ENCODE measurements at regions not wholly inside any gene's neighbourhood (a gene's known extent, or its start where the extent isn't known, plus 50 kb on each side); places are given as distances from the start of the nearest gene placed in this dataset.

GRCh38 chr12:90404071-90404470 is 550.9 kb downstream of the CCER1 start:
- DNase-seq, result no peak

DNA sequence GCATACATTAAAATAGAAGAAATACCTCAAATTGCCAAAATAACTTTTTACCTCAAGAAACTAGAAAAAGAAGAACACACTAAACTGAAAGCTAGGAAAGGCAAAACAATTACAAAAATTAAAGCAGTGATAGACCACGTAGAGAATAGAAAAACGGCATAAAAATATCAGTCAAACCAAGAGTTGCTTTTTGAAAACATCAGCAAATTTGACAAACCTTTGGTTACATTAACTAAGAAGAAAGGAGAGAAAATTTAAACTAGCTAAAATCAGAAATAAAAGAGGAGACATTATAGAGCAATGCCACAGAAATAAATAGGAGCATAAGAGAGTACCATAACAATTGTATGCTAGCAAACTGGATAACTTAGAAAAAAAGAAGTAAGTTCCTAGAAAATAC is 553.8 kb downstream of the CCER1 start:
- no peak for DNase-seq

GRCh38 chr12:90399357-90399756 is 555.6 kb downstream of the CCER1 start:
- no peak for DNase-seq

GRCh38 chr12:90398285-90398836 is 556.6 kb downstream of the CCER1 start:
- no peak for DNase-seq

- no peak for DNase-seq
Measured at GRCh38 chr12:90396556-90396955, 558.4 kb downstream of the CCER1 start.

GRCh38 chr12:90393652-90394051 is 561.3 kb downstream of the CCER1 start:
- DNase-seq, result no peak

DNA sequence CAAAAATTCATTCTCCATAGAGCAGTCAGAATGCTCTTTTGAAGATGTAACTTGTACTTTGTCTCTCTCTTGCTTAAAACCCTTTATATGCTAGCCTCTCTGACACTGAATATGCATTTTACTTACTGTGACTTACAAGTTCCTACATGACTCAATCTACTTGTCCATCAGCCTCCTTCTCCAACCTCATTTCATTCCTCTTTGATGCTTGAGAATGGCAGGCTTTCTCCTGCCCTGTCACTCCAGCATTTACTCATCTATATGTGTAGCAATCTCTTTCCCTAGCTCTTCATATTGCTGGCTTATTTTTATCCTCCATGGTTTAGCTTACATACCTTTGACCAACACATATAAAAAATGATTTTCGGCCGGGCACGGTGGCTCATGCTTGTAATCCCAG is 561.9 kb downstream of the CCER1 start:
- DNase-seq, result no peak

- DNase-seq, result no peak
Measured at GRCh38 chr12:90390947-90391346, 564.0 kb downstream of the CCER1 start.

- no peak for DNase-seq
Measured at GRCh38 chr12:90368081-90368480, 586.9 kb downstream of the CCER1 start.

DNA sequence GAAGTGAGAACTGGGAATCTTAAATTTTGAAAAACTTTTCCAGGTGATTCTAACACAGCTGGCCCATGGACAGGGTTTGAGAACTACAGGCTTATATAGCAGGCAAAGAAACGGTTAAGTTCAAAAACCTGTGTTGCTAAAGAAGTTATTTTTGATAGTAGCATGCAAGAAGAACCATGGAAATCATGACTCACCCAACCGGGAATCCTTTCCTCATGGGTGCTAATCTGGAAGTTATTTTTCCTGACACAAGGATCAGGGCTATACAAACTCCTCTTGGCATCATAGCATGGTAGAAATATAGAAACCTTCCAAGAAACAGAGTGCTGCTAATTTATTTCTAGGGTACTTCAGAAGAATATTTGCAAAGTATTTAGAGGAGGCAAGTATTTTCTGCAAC is 588.7 kb downstream of the CCER1 start:
- no peak for DNase-seq

DNA sequence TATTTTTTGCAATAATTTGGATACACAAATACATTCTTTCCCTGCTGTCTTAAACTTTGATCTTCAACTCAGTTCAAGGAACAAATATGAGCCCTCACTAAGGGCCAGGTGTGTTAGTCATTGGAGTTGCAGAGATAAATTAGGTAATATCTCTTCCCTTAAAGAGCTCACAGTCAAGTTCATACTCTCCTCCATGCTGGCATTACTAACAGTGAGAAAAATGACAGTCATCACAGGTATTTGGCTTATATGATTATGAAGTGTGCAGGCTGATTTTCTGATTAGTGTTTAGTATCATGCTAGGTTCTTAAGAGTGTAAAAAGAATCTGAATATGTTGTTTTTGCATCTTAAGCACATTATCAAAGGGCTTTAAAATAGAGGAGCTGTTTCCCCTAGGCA is 594.7 kb downstream of the CCER1 start:
- DNase-seq, result no peak

- DNase-seq, result no peak
Measured at GRCh38 chr12:90355711-90356355, 599.1 kb downstream of the CCER1 start.

DNA sequence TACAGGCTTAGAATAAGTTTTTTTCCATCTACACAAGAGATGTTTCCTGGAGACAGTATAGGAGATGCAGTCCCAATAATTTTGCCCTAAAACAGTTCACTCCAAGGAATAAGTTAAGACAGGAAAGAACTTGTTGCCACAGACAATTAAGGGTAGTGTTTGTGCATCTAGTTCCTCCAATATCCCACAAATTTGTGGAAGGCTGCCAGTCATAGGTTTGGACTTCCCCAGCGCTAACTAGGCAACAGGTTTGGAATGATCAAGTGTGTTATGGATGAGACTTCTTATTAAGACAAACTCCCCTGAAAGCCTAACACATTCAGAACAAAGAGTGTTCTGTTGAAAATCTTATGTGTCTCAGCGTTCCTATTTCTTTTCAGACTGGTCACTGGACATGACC is 611.0 kb downstream of the CCER1 start:
- peak in 24 of 58 donors; percentile 0 to 40 (median 6) for DNase-seq

- no peak for DNase-seq
Measured at GRCh38 chr12:90342081-90342480, 612.9 kb downstream of the CCER1 start.

- DNase-seq, result no peak
Measured at GRCh38 chr12:90339837-90340236, 615.1 kb downstream of the CCER1 start.

- no peak for DNase-seq
Measured at GRCh38 chr12:90338365-90338764, 616.6 kb downstream of the CCER1 start.

DNA sequence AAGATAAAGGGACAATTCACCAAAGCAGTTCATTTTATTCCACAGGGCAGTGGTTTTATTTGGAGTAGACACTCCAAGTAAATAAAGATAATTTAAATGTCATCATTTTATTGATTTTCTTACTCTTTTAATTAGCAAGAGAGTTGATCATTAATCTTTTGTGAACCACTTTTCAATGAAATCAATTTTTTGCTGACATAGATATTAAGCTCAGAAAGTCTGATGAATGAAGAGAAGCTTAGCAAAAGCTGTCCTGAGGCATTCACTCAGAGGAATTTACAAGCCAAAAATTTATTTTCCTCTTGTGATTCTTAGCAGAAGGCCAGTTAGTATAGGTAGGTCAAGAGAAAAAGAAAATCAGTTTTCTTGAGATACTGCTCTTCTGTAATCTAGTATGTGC is 618.0 kb downstream of the CCER1 start:
- DNase-seq, result no peak

DNA sequence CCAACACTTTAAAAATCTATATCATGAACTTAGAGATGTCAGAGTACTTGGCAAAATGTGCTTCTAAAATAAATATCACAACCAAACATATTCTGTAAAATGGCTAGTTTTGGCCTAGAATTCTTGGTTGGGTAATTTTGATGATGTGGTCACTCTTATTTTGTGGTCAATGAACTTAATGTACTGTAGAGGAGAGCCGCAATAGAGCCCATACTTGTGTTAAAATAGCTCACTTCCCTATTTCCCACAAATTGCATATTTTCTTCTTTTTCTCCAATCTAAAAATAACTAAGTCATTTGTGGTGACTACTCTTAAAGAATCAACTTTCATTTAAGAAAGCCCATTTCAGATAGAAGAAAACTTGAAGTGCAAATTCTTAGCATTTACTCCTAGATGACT is 619.4 kb downstream of the CCER1 start:
- DNase-seq, result no peak

GRCh38 chr12:90333939-90334338 is 621.0 kb downstream of the CCER1 start:
- DNase-seq, result no peak

- no peak for DNase-seq
Measured at GRCh38 chr12:90333424-90333823, 621.6 kb downstream of the CCER1 start.

DNA sequence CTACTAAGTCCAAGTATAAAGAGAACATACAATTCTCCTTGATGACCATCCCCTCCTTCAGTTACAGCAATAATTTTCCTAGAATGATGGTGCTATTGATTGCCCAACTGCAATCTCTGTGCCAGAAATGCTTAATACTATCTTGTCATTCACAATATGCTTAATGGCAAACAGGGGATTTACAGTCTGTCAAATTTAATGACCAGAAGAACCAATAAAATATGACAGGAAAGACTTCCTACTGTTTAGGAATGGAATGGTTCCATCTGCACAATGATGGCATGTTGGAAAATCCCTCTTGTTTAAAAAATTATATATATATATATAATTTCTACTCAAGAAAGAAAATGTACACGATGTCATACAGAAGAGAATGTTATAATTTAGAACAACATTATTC is 623.2 kb downstream of the CCER1 start:
- DNase-seq, result no peak

DNA sequence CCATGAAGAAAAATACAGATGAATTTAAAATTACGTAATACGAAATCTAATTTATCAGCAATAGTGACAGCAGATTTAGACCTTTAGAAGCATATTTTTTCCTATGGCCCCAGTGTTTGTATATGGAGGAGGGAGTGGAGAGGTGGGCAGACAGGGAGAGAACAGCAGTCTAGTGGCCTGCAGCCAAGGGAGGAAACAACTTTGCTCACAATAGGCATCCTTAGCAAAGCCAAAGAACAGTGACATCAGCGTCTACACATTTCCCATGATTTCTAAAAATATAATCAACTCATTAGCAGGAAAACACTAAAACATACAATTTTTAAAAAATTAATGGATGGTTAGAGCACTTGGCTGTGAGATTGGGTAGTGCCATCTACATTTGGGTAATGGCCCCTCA is 622.6 kb upstream of the ATP2B1 start:
- DNase-seq, result no peak

Measured in anterior cingulate cortex (tissue), 58 donors.